ENCODE measurements at regions not wholly inside any gene's neighbourhood (a gene's known extent, or its start where the extent isn't known, plus 50 kb on each side); places are given as distances from the start of the nearest gene placed in this dataset.

DNA sequence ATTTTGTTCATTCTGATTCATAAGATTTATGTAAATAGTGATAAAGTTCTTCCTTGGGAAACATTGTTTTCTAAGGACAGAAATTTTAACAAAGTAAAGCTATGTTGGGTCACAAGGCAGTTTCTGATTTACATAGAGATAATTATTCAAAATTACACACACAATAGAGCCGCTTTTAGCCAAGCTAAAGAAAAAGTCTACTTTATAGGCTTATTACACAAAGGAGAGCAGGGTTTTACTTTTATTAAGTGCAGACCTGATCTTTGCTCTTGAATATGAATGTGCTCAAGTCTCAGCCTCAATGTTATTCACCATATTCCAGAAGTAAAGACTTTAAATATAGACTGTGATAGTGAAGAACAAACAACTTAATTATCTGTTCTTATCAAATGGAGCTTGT is 787.8 kb upstream of the LINC00305 start:
- Histone ChIP-seq H3K4me3 (no peak overlapping the region), H3K27ac (no peak overlapping the region)

GRCh38 chr18:64929036-64929435 is 780.1 kb upstream of the LINC00305 start:
- no peak overlapping the region for H3K27ac ChIP-seq

DNA sequence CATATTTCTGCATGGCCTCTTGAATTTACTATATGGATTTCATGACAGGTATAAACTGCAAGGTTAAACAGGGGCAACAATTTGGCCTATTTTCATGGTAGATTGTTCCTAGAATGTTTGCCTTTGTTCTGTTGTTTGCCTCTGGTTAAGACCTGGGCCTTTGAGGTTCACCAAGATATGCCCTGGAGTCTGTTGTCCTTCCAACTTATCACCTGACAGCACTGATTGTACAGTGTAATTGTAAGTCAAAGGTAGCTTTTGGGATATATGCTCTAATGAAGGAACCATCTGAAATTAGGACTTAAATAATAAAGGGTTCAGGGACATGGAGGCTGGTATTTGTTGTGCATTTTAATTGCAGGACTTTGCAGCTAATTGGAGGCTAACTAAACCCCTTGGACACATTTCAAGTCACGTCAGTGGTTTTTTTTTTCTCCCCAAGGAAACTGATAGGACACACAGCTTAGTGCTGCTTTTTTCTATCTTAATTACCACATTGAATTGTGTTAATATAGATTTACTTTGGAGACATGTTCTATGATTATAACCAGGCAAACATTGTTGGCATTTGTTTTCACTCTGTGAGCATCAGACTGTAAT is 771.2 kb upstream of the LINC00305 start:
- H3K4me3 ChIP-seq, result no peak overlapping the region
- H3K27ac ChIP-seq, result no peak overlapping the region

More at GRCh38 chr18:64929036-64929435, 780.1 kb upstream of the LINC00305 start:
- no peak overlapping the region for H3K4me3 ChIP-seq

DNA sequence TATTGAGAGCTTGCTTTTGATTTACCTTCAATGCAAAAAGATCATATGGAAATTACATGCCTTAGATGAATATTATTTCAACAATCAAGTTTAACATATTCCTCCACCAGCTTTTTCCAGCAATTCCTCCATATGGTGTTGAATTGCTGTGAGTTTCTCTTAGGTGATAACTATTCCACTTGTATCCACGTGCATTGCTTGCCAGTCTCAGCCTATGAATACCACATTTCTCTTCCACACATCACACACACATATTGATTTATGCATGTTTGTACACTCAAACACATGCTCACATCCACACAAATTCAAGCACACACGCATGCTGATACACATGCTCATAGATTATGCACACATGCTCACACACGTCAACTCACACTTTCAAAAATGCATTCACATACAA is 770.0 kb upstream of the LINC00305 start:
- Histone ChIP-seq H3K4me3 (no peak overlapping the region), H3K27ac (no peak overlapping the region)

GRCh38 chr18:64893349-64893748 is 744.5 kb upstream of the LINC00305 start:
- no peak overlapping the region for H3K27ac ChIP-seq
- H3K4me3 ChIP-seq, result no peak overlapping the region

- Histone ChIP-seq H3K4me3 (no peak overlapping the region), H3K27ac (no peak overlapping the region)
These were observed 740.1 kb upstream of the LINC00305 start for GRCh38 chr18:64888956-64889355.

- Histone ChIP-seq H3K27ac (no peak overlapping the region), H3K4me3 (no peak overlapping the region)
These were observed 738.1 kb upstream of the LINC00305 start for GRCh38 chr18:64886995-64887394.

GRCh38 chr18:64882896-64883295 is 734.0 kb upstream of the LINC00305 start:
- H3K27ac ChIP-seq, result no peak overlapping the region

GRCh38 chr18:64876833-64877232 is 727.9 kb upstream of the LINC00305 start:
- no peak overlapping the region for H3K4me3 ChIP-seq
- H3K27ac ChIP-seq, result no peak overlapping the region

More at GRCh38 chr18:64882896-64883295, 734.0 kb upstream of the LINC00305 start:
- H3K4me3 ChIP-seq, result no peak overlapping the region

DNA sequence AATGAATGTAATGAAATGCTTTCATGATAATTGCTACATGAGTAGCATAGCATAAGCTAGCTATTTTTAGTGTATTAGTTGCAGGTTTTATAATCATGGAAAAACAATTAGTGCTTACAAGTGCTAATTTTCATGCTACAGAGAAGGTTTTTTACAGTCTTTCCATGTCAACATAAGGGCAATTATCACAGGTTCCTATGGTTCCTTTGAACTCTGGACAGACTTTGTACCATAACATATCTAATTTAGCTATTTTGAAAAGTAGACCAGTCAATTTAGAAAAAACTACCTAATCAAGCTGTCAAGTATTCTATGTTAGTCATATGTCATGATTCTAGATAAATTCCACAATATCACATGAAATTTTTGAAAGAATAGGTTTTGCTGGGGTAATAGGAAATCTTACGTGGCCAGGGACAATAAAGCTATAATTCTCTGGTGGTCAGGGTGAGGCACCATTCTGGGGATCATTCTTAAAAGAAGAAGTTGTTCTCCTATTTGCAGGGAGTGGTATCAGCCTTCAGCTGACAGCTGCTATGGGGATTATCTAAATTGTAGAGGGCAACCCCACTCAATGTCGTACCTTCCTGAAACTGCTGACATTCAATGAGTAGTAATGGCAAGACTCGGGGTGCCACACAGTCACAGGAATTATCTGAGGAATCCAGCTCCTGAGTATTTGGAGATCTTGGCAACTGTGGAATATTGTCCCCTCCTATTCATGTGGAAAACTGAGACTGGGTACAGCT is 724.0 kb upstream of the LINC00305 start:
- H3K27ac ChIP-seq, result no peak overlapping the region
- no peak overlapping the region for H3K4me3 ChIP-seq

GRCh38 chr18:64854112-64854511 is 705.2 kb upstream of the LINC00305 start:
- H3K4me3 ChIP-seq, result no peak overlapping the region
- no peak overlapping the region for H3K27ac ChIP-seq

DNA sequence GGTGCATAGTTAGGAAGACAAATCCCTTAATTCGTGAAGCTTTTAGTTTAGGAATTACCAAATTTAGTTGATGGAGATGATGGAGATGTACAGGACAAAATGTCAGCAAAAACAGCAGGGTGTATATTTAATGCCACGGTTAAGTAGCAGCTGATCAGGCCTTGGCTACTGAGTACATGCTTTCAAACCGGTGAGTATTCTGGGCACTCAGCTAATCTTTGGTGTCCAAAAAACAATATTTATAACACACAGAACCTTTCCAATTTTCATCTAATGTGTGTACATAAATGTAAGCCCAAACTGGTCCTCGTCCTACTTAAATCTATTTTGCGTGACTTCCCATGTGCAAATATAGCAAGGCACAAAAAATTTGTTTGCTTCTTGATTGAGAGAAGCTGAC is 703.4 kb upstream of the LINC00305 start:
- Histone ChIP-seq H3K4me3 (no peak overlapping the region), H3K27ac (no peak overlapping the region)

GRCh38 chr18:64851726-64852125 is 702.8 kb upstream of the LINC00305 start:
- Histone ChIP-seq H3K27ac (no peak overlapping the region), H3K4me3 (no peak overlapping the region)

DNA sequence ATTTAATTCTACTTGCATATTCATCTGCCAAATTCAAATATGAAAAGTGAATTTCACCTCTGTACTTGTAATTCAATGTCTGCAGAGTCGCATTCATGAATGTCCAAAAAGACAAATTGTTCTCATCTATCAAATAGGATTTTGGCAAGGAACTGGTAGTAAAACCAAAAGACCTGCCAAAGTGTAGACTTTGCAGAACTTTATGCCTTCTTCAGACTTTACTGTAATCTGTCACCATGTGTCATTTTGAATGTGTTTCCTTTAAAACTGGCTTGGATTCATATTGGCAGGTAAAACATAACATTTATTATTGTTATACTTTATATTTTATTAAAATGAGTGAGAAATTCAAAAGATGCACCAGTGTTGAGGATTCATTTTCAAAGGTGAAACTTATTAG is 701.9 kb upstream of the LINC00305 start:
- no peak overlapping the region for H3K4me3 ChIP-seq
- H3K27ac ChIP-seq, result no peak overlapping the region

DNA sequence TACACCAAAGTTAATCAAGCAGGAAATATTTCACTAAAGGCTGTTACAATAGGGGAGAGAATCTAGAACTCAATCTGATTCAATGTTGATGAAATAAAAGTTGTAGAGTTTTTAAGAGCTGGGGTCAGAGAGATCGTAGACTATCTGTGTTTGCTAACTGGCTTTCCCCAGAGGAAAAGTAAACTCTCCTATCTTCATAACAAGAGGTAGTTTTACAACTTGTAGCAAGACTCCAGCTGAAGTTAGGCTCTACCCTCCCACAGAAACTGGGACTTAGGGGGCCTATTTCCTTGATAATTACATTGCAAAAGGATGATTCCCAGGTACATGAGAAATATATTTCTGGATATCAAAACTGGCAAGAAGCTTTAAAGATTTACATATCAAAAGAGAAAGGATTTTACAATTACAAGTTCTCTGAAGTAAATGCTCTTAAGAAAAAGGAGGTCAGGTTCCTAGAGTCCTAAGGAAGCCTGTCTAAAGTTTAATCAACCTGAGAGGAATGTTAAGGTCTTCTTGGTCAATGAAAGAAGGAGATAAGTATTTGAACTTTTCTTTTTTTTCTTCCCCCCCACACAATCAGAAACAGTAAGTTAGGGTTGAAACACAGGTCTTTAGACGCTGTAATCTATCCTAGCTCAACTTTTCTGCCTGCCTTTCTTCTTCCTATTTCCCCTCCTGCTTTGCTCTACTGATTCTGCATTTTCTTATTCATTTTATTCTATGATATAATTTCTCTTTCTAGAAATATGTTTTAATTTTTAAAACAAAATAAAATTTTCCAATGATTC is 692.2 kb upstream of the LINC00305 start:
- Histone ChIP-seq H3K4me3 (no peak overlapping the region), H3K27ac (no peak overlapping the region)

DNA sequence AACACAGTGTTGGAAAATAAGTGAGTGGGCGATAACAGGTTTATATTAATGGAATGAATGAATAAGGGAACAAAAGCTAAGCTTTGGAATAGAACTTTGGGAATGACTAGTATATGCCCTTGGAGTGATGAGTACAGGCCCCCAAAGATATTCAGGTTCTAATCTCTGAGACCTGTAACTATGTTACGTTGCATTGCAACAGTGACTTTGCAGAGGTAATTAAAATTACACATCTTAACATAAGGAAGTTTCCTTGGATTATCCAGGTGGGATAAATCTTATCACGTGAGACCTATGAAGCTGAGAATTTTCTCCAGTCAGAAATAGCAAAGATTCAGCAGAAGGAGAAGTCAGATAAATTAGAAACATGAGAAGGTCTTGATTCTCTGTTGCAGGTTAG is 661.5 kb upstream of the LINC00305 start:
- Histone ChIP-seq H3K27ac (no peak overlapping the region), H3K4me3 (no peak overlapping the region)

DNA sequence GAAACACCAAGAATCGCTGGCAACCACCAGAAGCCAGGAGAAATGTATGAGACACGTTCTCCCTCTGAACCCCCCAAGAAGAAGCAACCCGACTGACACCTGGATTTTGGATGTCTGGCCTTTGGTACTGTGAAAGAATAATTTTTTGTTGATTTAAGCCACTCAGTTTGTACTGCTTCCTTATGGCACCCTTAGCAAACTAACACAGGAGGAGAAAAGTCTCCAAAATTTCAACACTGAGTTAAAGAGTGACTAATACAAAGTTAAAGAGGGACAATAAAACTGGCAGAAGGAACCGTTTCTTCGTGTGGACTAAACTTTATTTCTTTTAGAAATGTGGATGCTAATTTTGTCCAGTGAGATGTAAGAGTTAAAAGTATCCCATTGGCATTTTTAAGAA is 660.9 kb upstream of the LINC00305 start:
- no peak overlapping the region for H3K4me3 ChIP-seq
- no peak overlapping the region for H3K27ac ChIP-seq

DNA sequence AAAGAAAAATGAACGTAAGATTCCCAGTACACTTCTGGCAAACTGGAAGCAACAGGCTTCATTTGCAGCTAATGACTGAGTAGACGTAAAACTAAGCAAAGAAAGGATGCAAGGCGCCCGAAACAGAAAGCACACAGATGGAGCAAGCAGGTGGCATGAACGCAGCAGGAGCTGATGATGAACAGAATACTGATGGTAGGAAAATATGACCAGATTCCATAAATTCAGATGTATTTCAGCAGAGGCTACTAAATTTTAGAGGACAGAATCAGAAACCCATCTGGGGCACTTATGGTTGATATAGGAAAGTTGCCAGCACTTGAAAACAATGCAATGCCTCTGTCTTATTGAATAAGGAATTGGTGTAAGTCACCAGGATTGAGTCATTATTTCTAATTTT is 658.7 kb upstream of the LINC00305 start:
- no peak overlapping the region for H3K27ac ChIP-seq
- no peak overlapping the region for H3K4me3 ChIP-seq

DNA sequence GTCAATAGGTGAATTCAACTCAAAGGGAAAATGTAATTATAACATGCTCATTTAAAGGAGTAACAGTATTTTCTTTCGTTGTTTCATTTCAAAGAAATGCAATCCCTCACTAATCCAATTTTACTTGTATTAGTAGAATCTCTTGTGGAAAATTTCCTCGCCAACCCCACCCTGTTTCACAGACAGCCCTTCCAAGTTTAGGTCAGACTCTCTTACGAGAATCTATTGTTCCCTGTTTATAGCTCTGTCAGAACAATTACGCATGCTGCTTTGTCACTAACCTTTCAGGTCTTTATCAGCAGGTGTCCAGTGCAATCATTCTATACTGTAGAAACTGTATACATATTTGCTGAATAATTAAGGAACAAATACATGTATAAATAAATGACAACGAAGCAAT is 657.8 kb upstream of the LINC00305 start:
- Histone ChIP-seq H3K4me3 (no peak overlapping the region), H3K27ac (no peak overlapping the region)

DNA sequence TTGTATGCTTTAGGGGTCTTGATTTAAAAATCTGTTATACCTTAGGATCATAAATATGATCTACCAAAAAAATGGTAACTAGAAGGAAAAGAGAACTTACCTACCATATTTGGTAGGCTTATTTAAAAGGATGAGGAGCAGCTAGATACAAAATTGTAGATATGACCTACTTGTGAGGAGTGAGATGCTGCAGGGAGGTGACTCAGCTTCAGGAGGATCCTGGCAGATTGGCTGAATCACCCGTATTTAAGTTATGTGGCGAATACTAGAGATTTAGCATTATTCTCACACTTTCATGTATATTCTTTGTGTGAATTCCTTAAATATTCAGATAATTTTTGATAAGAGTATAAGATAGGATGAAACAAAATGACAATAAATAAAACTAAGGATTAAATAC is 657.3 kb upstream of the LINC00305 start:
- H3K27ac ChIP-seq, result no peak overlapping the region
- no peak overlapping the region for H3K4me3 ChIP-seq

GRCh38 chr18:64803471-64803870 is 654.6 kb upstream of the LINC00305 start:
- H3K4me3 ChIP-seq, result no peak overlapping the region
- no peak overlapping the region for H3K27ac ChIP-seq

All from skin epidermis (tissue), 12 donors.